GM12878 (cell line): ENCODE measurements at regions not wholly inside any gene's neighbourhood (a gene's known extent, or its start where the extent isn't known, plus 50 kb on each side); places are given as distances from the start of the nearest gene placed in this dataset.

Experiments
- BCL11A ChIP-seq: IDR thresholded peaks from 2 replicates; pipeline ENCODE4 v1.6.1; 2011; ENCODE audit warnings: low read depth, low read length
- E2F4 ChIP-seq: IDR thresholded peaks from 2 replicates; pipeline ENCODE4 v1.6.1; 2012; ENCODE audit warnings: low read depth, low read length, improper control_type of control experiment
- EP300 ChIP-seq, 2 experiments: fragments of 150-350 bp in 1 of 2; IDR thresholded peaks; 2 replicates each; pipeline ENCODE4 v1.6.1; 2011 to 2012; ENCODE audit warnings: low read depth in 2 of 2, low read length in 2 of 2, borderline replicate concordance in 1 of 2, improper control_type of control experiment in 1 of 2, inconsistent platforms in 1 of 2; ENCODE audit not compliant: control insufficient read depth in 1 of 2
- EZH2 ChIP-seq: IDR thresholded peaks from 2 replicates; pipeline ENCODE4 v1.6.1; 2012; ENCODE audit warnings: low read depth, mild to moderate bottlenecking, control low read depth, inconsistent platforms, low read length, borderline replicate concordance; ENCODE audit not compliant: control insufficient read depth
- KDM1A ChIP-seq: fragments of 200-600 bp; sonication (generic); IDR thresholded peaks from 2 replicates; pipeline ENCODE4 v1.6.1; 2016; ENCODE audit warnings: borderline replicate concordance
- NKRF ChIP-seq: fragments of 450-650 bp; conservative IDR thresholded peaks from 2 replicates; pipeline ENCODE4 v1.6.1; 2017; ENCODE audit warnings: mild to moderate bottlenecking, moderate library complexity
- RELA ChIP-seq: fragments of 450-650 bp; IDR thresholded peaks from 2 replicates; pipeline ENCODE4 v1.8.0; 2014; ENCODE audit warnings: borderline replicate concordance; ENCODE audit not compliant: partially characterized antibody
- SP1 ChIP-seq: IDR thresholded peaks from one replicate; pipeline ENCODE4 v1.6.1; 2011; ENCODE audit warnings: low read depth, low read length
- TARDBP ChIP-seq: IDR thresholded peaks from 2 replicates; pipeline ENCODE4 v1.6.1; 2016; ENCODE audit warnings: borderline replicate concordance
- TCF12 ChIP-seq: IDR thresholded peaks from 2 replicates; pipeline ENCODE4 v1.6.1; 2011; ENCODE audit warnings: low read depth, mild to moderate bottlenecking, low read length
- TF ChIP-seq, protein P1 (sequence below), 3 experiments: IDR thresholded peaks in 2 of 3; conservative IDR thresholded peaks in 1 of 3; 2 replicates each; pipeline ENCODE4 v1.5.1; 2011; ENCODE audit warnings: low read depth in 3 of 3, low read length in 3 of 3, mild to moderate bottlenecking in 3 of 3, control low read depth in 2 of 3, moderate library complexity in 2 of 3, inconsistent platforms in 1 of 3, mixed read lengths in 1 of 3; ENCODE audit not compliant: control insufficient read depth in 2 of 3, insufficient read depth in 1 of 3; ENCODE audit errors: extremely low read depth in 1 of 3
- TF ChIP-seq, protein P2 (sequence below): fragments of 450-650 bp; IDR thresholded peaks from 2 replicates; pipeline ENCODE4 v1.6.1; 2017; ENCODE audit warnings: mild to moderate bottlenecking
- TF ChIP-seq, protein P3 (sequence below): IDR thresholded peaks from 2 replicates; pipeline ENCODE4 v1.6.1; 2012; ENCODE audit warnings: low read depth, low read length, improper control_type of control experiment

- TF ChIP-seq RELA (no peak), TCF12 (no peak), EZH2 (no peak), SP1 (no peak), BCL11A (no peak), EP300 (IDR thresholded peaks at IDR 0.05; ENCODE audit: borderline replicate concordance in 1 of 2, control insufficient read depth in 1 of 2, low read depth in 2 of 2, low read length in 2 of 2) (no peak), KDM1A (no peak), TARDBP (no peak), E2F4 (no peak), NKRF (no peak)
- TF ChIP-seq, protein P1, sequence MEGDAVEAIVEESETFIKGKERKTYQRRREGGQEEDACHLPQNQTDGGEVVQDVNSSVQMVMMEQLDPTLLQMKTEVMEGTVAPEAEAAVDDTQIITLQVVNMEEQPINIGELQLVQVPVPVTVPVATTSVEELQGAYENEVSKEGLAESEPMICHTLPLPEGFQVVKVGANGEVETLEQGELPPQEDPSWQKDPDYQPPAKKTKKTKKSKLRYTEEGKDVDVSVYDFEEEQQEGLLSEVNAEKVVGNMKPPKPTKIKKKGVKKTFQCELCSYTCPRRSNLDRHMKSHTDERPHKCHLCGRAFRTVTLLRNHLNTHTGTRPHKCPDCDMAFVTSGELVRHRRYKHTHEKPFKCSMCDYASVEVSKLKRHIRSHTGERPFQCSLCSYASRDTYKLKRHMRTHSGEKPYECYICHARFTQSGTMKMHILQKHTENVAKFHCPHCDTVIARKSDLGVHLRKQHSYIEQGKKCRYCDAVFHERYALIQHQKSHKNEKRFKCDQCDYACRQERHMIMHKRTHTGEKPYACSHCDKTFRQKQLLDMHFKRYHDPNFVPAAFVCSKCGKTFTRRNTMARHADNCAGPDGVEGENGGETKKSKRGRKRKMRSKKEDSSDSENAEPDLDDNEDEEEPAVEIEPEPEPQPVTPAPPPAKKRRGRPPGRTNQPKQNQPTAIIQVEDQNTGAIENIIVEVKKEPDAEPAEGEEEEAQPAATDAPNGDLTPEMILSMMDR (IDR thresholded peaks at IDR 0.05 in 2 of 3, conservative IDR thresholded peaks at IDR 0.05 in 1 of 3; ENCODE audit: control insufficient read depth in 2 of 3, extremely low read depth in 1 of 3, insufficient read depth in 1 of 3, low read depth in 3 of 3, low read length in 3 of 3), result no peak
- TF ChIP-seq, protein P2, sequence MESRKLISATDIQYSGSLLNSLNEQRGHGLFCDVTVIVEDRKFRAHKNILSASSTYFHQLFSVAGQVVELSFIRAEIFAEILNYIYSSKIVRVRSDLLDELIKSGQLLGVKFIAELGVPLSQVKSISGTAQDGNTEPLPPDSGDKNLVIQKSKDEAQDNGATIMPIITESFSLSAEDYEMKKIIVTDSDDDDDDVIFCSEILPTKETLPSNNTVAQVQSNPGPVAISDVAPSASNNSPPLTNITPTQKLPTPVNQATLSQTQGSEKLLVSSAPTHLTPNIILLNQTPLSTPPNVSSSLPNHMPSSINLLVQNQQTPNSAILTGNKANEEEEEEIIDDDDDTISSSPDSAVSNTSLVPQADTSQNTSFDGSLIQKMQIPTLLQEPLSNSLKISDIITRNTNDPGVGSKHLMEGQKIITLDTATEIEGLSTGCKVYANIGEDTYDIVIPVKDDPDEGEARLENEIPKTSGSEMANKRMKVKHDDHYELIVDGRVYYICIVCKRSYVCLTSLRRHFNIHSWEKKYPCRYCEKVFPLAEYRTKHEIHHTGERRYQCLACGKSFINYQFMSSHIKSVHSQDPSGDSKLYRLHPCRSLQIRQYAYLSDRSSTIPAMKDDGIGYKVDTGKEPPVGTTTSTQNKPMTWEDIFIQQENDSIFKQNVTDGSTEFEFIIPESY, result no peak
- TF ChIP-seq, protein P3, sequence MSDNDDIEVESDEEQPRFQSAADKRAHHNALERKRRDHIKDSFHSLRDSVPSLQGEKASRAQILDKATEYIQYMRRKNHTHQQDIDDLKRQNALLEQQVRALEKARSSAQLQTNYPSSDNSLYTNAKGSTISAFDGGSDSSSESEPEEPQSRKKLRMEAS, result no peak
Observed at GRCh38 chr7:156558198-156558597, 82.4 kb upstream of the RNF32 start.
